Lower leg skin (tissue), 4 donors: ENCODE measurements at regions not wholly inside any gene's neighbourhood (a gene's known extent, or its start where the extent isn't known, plus 50 kb on each side); places are given as distances from the start of the nearest gene placed in this dataset.

Source experiments
- DNase-seq, 2 donors: peaks; one replicate each; pipeline ENCODE4 v3.0.0-alpha.2; 2019; ENCODE audit warnings: low spot score in 2 of 2
- H3K4me3 ChIP-seq: fragments of 200-600 bp; sonication (generic); 2 replicates; pipeline ENCODE4 v1.5.1; 2017; ENCODE audit warnings: mild to moderate bottlenecking, low read depth; ENCODE audit not compliant: poor library complexity, severe bottlenecking
- CTCF ChIP-seq, 3 donors: fragments of 450-650 bp; IDR thresholded peaks; one replicate each; pipeline ENCODE4 v1.5.1; 2016; ENCODE audit warnings: antibody characterized with exemption in 3 of 3, mild to moderate bottlenecking in 3 of 3, moderate library complexity in 2 of 3
- POLR2A ChIP-seq, 2 donors: fragments of 450-650 bp; IDR thresholded peaks; one replicate each; pipeline ENCODE4 v1.6.1; 2016 to 2017; ENCODE audit warnings: antibody characterized with exemption in 2 of 2, mild to moderate bottlenecking in 1 of 2, moderate library complexity in 1 of 2
- WGBS, 2 donors: methylation state at CpG; one replicate each; pipeline ENCODE4 v1.1.5; 2018; 5-methylcytosine and 5-hydroxymethylcytosine counted together
- intact Hi-C: fragments of 100-400 bp; cut with DNase I; formaldehyde crosslinking; loops from one replicate; pipeline ENCODE4 v1.15.0; 2023; ENCODE audit warnings: low total_unique reads

GRCh38 chr14:38110258-38110657, 97.4 kb upstream of the SSTR1 start:
- no peak overlapping the region for H3K4me3 ChIP-seq
- no peak for DNase-seq
- intact Hi-C loops, result no loop called here
- no peak for TF ChIP-seq CTCF (IDR thresholded peaks at IDR 0.05)
- no peak for TF ChIP-seq POLR2A (IDR thresholded peaks at IDR 0.05)
- 41 to 47% methylated on average over 1 of the region's 1 CpG for WGBS, 2 donors

GRCh38 chr14:38111046-38111445, 96.7 kb upstream of the SSTR1 start:
- intact Hi-C loops, result no loop called here
- H3K4me3 ChIP-seq, result no peak overlapping the region
- WGBS, 2 donors, result 93 to 99% methylated on average over 2 of the region's 2 CpGs
- no peak for TF ChIP-seq CTCF (IDR thresholded peaks at IDR 0.05)
- DNase-seq, result no peak

- no peak for DNase-seq
- no peak overlapping the region for H3K4me3 ChIP-seq
- no peak for TF ChIP-seq POLR2A (IDR thresholded peaks at IDR 0.05)
- no peak for TF ChIP-seq CTCF (IDR thresholded peaks at IDR 0.05)
- intact Hi-C loops, result no loop called here
These were observed 94.2 kb upstream of the SSTR1 start for GRCh38 chr14:38113546-38113945.

- intact Hi-C loops, result no loop called here
- H3K4me3 ChIP-seq, result no peak overlapping the region
- no peak for TF ChIP-seq CTCF (IDR thresholded peaks at IDR 0.05)
- no peak for TF ChIP-seq POLR2A (IDR thresholded peaks at IDR 0.05)
- DNase-seq, result no peak
These were observed 90.8 kb upstream of the SSTR1 start for GRCh38 chr14:38116895-38117294.

- no peak overlapping the region for H3K4me3 ChIP-seq
- TF ChIP-seq POLR2A (IDR thresholded peaks at IDR 0.05), result no peak
- TF ChIP-seq CTCF (IDR thresholded peaks at IDR 0.05), result no peak
- no peak for DNase-seq
- intact Hi-C loops, result no loop called here
- WGBS, 2 donors, result 87 to 89% methylated on average over 2 of the region's 2 CpGs
These were observed 87.6 kb upstream of the SSTR1 start for GRCh38 chr14:38120109-38120508.

- 37 to 39% methylated on average over 4 of the region's 4 CpGs for WGBS, 2 donors
- intact Hi-C loops, result no loop called here
- DNase-seq, result no peak
- no peak overlapping the region for H3K4me3 ChIP-seq
- TF ChIP-seq CTCF (IDR thresholded peaks at IDR 0.05) (no peak), POLR2A (IDR thresholded peaks at IDR 0.05) (no peak)
These were observed 86.2 kb upstream of the SSTR1 start for GRCh38 chr14:38121320-38122020.
